ACHN (cell line): ENCODE measurements at regions not wholly inside any gene's neighbourhood (a gene's known extent, or its start where the extent isn't known, plus 50 kb on each side); places are given as distances from the start of the nearest gene placed in this dataset.
A peak's percentile ranks its signal among the peaks of the same experiment; 100 is the strongest.
"Not testable (repeated sequence)": the region's sequence is repeated elsewhere in the genome, so short reads cannot be mapped to it uniquely, and the experiment has no call there.

ENCODE experiments used
- DNase-seq: peaks from one replicate; pipeline ENCODE4 v3.0.0-alpha.2; 2015
- in situ Hi-C: cut with HindIII; loops from 2 replicates; pipeline ENCODE4 v1.10.0; 2017; ENCODE audit warnings: low sequenced_read_pairs, low pct_ligation_motif_present, low pct_unique_long_range_greater_than_20kb

GRCh38 chr10:8778713-8779112 is 724.2 kb downstream of the GATA3 start:
- in situ Hi-C loops, result no loop called here
- DNase-seq, result no peak

GRCh38 chr10:8787649-8788048 is 733.2 kb downstream of the GATA3 start:
- in situ Hi-C loops, result no loop called here
- no peak for DNase-seq

- in situ Hi-C loops, result no loop called here
- no peak for DNase-seq
These were observed 735.9 kb downstream of the GATA3 start for GRCh38 chr10:8790390-8790789.

GRCh38 chr10:8794860-8795259 is 740.4 kb downstream of the GATA3 start:
- DNase-seq, result no peak
- in situ Hi-C loops, result no loop called here

- DNase-seq, result no peak
- in situ Hi-C loops, result no loop called here
These were observed 745.9 kb downstream of the GATA3 start for GRCh38 chr10:8800426-8800825.

- no peak for DNase-seq
- in situ Hi-C loops, result no loop called here
These were observed 749.5 kb downstream of the GATA3 start for GRCh38 chr10:8803992-8804391.

GRCh38 chr10:8810677-8811076 is 756.2 kb downstream of the GATA3 start:
- no peak for DNase-seq
- in situ Hi-C loops, result no loop called here

- no peak for DNase-seq
- in situ Hi-C loops, result no loop called here
These were observed 756.7 kb downstream of the GATA3 start for GRCh38 chr10:8811201-8811600.

GRCh38 chr10:8815969-8816368 is 761.5 kb downstream of the GATA3 start:
- no peak for DNase-seq
- in situ Hi-C loops, result no loop called here

- in situ Hi-C loops, result no loop called here
These were observed 762.8 kb downstream of the GATA3 start for GRCh38 chr10:8817299-8817698.

GRCh38 chr10:8825611-8826010 is 771.1 kb downstream of the GATA3 start:
- DNase-seq, result no peak
- in situ Hi-C loops, result no loop called here

More at GRCh38 chr10:8817299-8817698, 762.8 kb downstream of the GATA3 start:
- DNase-seq, result no peak

GRCh38 chr10:8829592-8829991 is 775.1 kb downstream of the GATA3 start:
- no peak for DNase-seq
- in situ Hi-C loops, result no loop called here

GRCh38 chr10:8830048-8830447 is 775.6 kb downstream of the GATA3 start:
- in situ Hi-C loops, result no loop called here
- no peak for DNase-seq

- DNase-seq, result no peak
- in situ Hi-C loops, result no loop called here
These were observed 776.4 kb downstream of the GATA3 start for GRCh38 chr10:8830876-8831275.

GRCh38 chr10:8835453-8836167 is 781.1 kb downstream of the GATA3 start:
- in situ Hi-C loops, result no loop called here
- DNase-seq, result no peak

- in situ Hi-C loops, result no loop called here
- DNase-seq, result no peak
These were observed 785.9 kb downstream of the GATA3 start for GRCh38 chr10:8840356-8840755.

GRCh38 chr10:8844141-8844540 is 789.7 kb downstream of the GATA3 start:
- DNase-seq, result no peak
- in situ Hi-C loops, result no loop called here

- no peak for DNase-seq
- in situ Hi-C loops, result no loop called here
These were observed 798.1 kb downstream of the GATA3 start for GRCh38 chr10:8852546-8852945.

GRCh38 chr10:8853048-8853447 is 798.6 kb downstream of the GATA3 start:
- no peak for DNase-seq
- in situ Hi-C loops, result no loop called here

- in situ Hi-C loops, DNase-seq: not testable (repeated sequence)
These were observed 814.4 kb downstream of the GATA3 start for GRCh38 chr10:8868924-8869323.

GRCh38 chr10:8873310-8873709 is 818.8 kb downstream of the GATA3 start:
- in situ Hi-C loops, result no loop called here
- peak; percentile 4 for DNase-seq
